DND-41 (cell line): ENCODE measurements at regions not wholly inside any gene's neighbourhood (a gene's known extent, or its start where the extent isn't known, plus 50 kb on each side); places are given as distances from the start of the nearest gene placed in this dataset.

Experiments used
- ATAC-seq: fragments of 200-7000 bp; cut with Tn5 transposase; 3 replicates; pipeline ENCODE4 v1.9.1; 2021; ENCODE audit warnings: low read depth; ENCODE audit not compliant: insufficient read depth
- DNase-seq: peaks from one replicate; pipeline ENCODE4 v3.0.0-alpha.2; 2020
- H2AFZ ChIP-seq: 2 replicates; pipeline ENCODE4 v1.6.0; 2012; ENCODE audit warnings: low read depth, low read length
- H3K27ac ChIP-seq: 2 replicates; pipeline ENCODE4 v1.5.1; 2012; ENCODE audit warnings: low read length, inconsistent platforms
- H3K27me3 ChIP-seq: fragments of 200-600 bp; sonication (generic); 2 replicates; pipeline ENCODE4 v1.6.0; 2012; ENCODE audit warnings: low read length, mild to moderate bottlenecking, inconsistent platforms; ENCODE audit not compliant: insufficient read depth, poor library complexity
- H3K36me3 ChIP-seq: 2 replicates; pipeline ENCODE4 v1.5.1; 2012; ENCODE audit warnings: low read length, inconsistent platforms; ENCODE audit not compliant: insufficient read depth
- H3K4me1 ChIP-seq: 2 replicates; pipeline ENCODE4 v1.5.1; 2012; ENCODE audit warnings: mild to moderate bottlenecking, low read length; ENCODE audit not compliant: insufficient read depth
- H3K4me2 ChIP-seq: 2 replicates; pipeline ENCODE4 v1.6.0; 2012; ENCODE audit warnings: mild to moderate bottlenecking, moderate library complexity, low read length, inconsistent platforms; ENCODE audit not compliant: insufficient read depth
- H3K4me3 ChIP-seq, 2 experiments: fragments of 200-600 bp in 1 of 2; shearing (Covaris generic) in 1 of 2; 2 replicates each; pipeline ENCODE4 v1.5.1; 2012 to 2016; ENCODE audit warnings: inconsistent platforms in 2 of 2, low read length in 2 of 2, mild to moderate bottlenecking in 2 of 2, low read depth in 1 of 2, moderate library complexity in 1 of 2
- H3K79me2 ChIP-seq: 2 replicates; pipeline ENCODE4 v1.6.0; 2012; ENCODE audit warnings: low read length, inconsistent platforms; ENCODE audit not compliant: insufficient read depth
- H3K9ac ChIP-seq: 2 replicates; pipeline ENCODE4 v1.6.0; 2012; ENCODE audit warnings: low read depth, mild to moderate bottlenecking, inconsistent platforms, low read length, moderate library complexity
- H3K9me3 ChIP-seq: 2 replicates; pipeline ENCODE4 v1.5.1; 2012; ENCODE audit warnings: low read length, moderate library complexity, mild to moderate bottlenecking, inconsistent platforms; ENCODE audit not compliant: insufficient read depth, severe bottlenecking
- H4K20me1 ChIP-seq: 2 replicates; pipeline ENCODE4 v1.6.0; 2012; ENCODE audit warnings: low read length; ENCODE audit not compliant: insufficient read depth
- EZH2 ChIP-seq: IDR thresholded peaks from 3 replicates; pipeline ENCODE4 v1.6.1; 2012; ENCODE audit warnings: borderline replicate concordance, low read depth, mild to moderate bottlenecking, moderate library complexity, low read length, inconsistent platforms; ENCODE audit not compliant: severe bottlenecking
- TF ChIP-seq, protein P1 (sequence below): IDR thresholded peaks from 2 replicates; pipeline ENCODE4 v1.5.1; 2012; ENCODE audit warnings: borderline replicate concordance, low read length, moderate library complexity, mild to moderate bottlenecking; ENCODE audit not compliant: poor library complexity, severe bottlenecking; ENCODE audit errors: extremely low read depth

DNA sequence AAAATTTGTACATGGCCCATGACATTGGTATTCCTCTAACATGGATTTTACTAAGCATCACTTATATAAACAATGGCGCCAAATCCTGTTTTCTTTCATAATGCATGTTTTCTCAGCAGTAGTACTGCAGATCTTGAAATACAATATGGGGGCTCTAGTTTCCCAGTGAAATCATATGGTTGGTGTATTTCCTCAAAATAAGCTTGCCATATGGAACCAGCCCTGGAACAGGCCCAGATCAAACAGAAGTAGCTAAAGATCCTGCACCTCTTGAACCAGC, 163.9 kb downstream of the ZNF608 start:
- H3K9ac ChIP-seq: no peak overlapping the region
- no peak overlapping the region for H2AFZ ChIP-seq
- H3K79me2 ChIP-seq: no peaks in the 10 kb centered on the region
- H3K27me3 ChIP-seq: no peaks in the 10 kb centered on the region
- peaks cover 24% of the 10 kb centered on the region for H3K4me1 ChIP-seq
- H3K27ac ChIP-seq: no peak overlapping the region
- TF ChIP-seq, protein P1, sequence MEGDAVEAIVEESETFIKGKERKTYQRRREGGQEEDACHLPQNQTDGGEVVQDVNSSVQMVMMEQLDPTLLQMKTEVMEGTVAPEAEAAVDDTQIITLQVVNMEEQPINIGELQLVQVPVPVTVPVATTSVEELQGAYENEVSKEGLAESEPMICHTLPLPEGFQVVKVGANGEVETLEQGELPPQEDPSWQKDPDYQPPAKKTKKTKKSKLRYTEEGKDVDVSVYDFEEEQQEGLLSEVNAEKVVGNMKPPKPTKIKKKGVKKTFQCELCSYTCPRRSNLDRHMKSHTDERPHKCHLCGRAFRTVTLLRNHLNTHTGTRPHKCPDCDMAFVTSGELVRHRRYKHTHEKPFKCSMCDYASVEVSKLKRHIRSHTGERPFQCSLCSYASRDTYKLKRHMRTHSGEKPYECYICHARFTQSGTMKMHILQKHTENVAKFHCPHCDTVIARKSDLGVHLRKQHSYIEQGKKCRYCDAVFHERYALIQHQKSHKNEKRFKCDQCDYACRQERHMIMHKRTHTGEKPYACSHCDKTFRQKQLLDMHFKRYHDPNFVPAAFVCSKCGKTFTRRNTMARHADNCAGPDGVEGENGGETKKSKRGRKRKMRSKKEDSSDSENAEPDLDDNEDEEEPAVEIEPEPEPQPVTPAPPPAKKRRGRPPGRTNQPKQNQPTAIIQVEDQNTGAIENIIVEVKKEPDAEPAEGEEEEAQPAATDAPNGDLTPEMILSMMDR: no peak
- no peak for TF ChIP-seq EZH2
- H3K4me3 ChIP-seq: no peak overlapping the region
- no peaks in the 10 kb centered on the region for H3K9me3 ChIP-seq
- no peak for ATAC-seq
- no peaks in the 10 kb centered on the region for H3K36me3 ChIP-seq
- no peak overlapping the region for H3K4me2 ChIP-seq
- no peaks in the 10 kb centered on the region for H4K20me1 ChIP-seq
- DNase-seq: no peak

DNA sequence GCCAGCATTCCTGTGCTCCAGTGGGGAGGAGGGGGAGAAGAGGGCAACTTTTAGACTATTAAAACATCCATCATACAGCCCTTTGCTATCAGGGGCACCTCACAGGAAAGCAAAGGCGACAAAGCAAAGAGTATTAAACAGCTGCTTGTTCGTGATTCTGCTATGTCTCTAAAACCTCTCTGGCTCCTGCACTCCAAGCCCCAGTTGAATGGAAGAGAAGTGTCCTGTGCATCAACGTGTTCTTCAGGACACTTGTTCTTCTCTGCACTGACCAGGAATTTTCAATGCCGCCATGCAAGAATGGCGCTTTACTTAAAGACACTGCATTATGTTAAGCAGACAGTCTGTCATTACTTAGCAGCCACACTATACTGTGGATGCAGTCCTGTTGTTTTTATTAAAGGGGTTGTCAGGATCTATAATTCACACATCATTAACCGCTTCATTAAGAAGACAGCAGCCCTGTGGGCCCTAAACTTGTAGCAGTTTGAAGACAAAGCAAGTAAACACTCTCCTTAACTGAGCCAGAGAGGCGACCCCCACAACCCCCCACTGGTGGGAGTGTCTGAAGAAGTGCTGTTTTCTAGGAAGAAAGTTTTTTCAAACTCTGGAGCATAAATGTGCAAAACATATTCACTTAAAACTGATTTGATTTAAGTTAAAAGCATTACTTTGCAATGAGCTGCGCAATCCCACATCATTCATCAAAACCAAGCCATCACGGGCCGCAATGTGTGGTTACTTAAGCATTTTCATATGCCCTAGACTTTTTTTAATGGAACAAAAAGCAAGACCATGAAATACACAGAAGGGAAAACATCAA, 164.5 kb downstream of the ZNF608 start:
- TF ChIP-seq, protein P1: no peak
- no peaks in the 10 kb centered on the region for H3K9me3 ChIP-seq
- peaks cover 26% of the 10 kb centered on the region for H3K4me1 ChIP-seq
- no peaks in the 10 kb centered on the region for H3K79me2 ChIP-seq
- H3K9ac ChIP-seq: no peak overlapping the region
- no peaks in the 10 kb centered on the region for H4K20me1 ChIP-seq
- no peak overlapping the region for H3K4me2 ChIP-seq
- ATAC-seq: no peak
- H3K36me3 ChIP-seq: no peaks in the 10 kb centered on the region
- no peak overlapping the region for H2AFZ ChIP-seq
- H3K27me3 ChIP-seq: no peaks in the 10 kb centered on the region
- no peak overlapping the region for H3K27ac ChIP-seq
- DNase-seq: no peak
- no peak overlapping the region for H3K4me3 ChIP-seq

DNA sequence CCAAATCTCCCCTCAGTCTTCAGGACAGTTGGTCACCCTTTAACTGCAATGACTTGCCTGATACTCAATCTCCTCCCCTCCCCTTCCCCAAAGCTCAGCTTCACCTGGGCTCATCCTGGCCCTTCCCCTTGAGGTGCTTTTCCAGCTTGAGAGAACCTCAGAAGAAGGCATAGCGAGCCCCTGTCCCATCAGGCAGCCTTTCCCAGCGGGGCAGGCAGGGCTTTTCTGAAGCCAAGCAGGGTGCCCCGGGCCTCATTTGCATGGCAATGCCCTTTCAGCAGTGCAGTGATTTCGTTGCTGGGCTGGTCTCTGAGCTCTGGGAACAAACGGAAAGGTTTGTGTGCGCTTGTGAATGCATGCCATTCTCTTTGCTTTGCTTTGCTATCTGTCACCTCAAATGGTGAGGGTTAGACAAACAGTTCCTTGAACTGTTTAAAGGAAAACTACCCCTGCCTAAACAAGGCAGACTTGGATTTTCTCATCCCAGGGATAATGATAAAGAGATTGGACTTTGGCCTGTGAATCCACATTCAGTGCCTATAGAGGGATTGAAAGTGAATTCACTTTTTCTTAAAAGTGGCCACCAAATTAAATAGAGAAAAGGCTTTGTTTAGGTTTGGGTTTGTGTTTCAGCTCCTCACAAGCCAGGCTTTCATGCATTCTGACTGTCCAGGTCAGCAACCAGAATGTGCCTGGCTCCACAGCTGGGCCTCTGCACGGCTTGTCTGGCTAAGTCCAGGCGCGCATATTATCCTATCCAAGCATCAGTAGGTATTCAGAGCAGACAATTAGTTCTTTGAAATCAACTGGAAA, 165.3 kb downstream of the ZNF608 start:
- H3K27ac ChIP-seq: no peak overlapping the region
- peaks cover 29% of the 10 kb centered on the region for H3K4me1 ChIP-seq
- no peak overlapping the region for H3K9ac ChIP-seq
- no peaks in the 10 kb centered on the region for H3K9me3 ChIP-seq
- H3K27me3 ChIP-seq: no peaks in the 10 kb centered on the region
- TF ChIP-seq, protein P1: no peak
- no peak for TF ChIP-seq EZH2
- no peak overlapping the region for H3K4me3 ChIP-seq
- no peak for ATAC-seq
- H3K79me2 ChIP-seq: no peaks in the 10 kb centered on the region
- H3K36me3 ChIP-seq: no peaks in the 10 kb centered on the region
- H4K20me1 ChIP-seq: no peaks in the 10 kb centered on the region
- no peak overlapping the region for H2AFZ ChIP-seq
- H3K4me2 ChIP-seq: no peak overlapping the region
- no peak for DNase-seq
